Testis (tissue), 2 donors: ENCODE measurements at regions not wholly inside any gene's neighbourhood (a gene's known extent, or its start where the extent isn't known, plus 50 kb on each side); places are given as distances from the start of the nearest gene placed in this dataset.

Experiments
- DNase-seq: peaks from one replicate; pipeline ENCODE4 v3.0.0-alpha.2; 2019
- H3K27ac ChIP-seq, 2 donors: fragments of 200-600 bp; sonication (generic); one replicate each; pipeline ENCODE4 v1.5.1; 2019
- H3K27me3 ChIP-seq: fragments of 200-600 bp; sonication (generic); one replicate; pipeline ENCODE4 v1.5.1; 2019
- H3K36me3 ChIP-seq: fragments of 200-600 bp; sonication (generic); one replicate; pipeline ENCODE4 v1.5.1; 2017; ENCODE audit warnings: low read depth; ENCODE audit errors: missing control alignments
- H3K4me1 ChIP-seq: fragments of 200-600 bp; sonication (generic); one replicate; pipeline ENCODE4 v1.5.1; 2019
- H3K4me3 ChIP-seq, 2 donors: fragments of 200-600 bp; sonication (generic); one replicate each; pipeline ENCODE4 v1.5.1; 2017 to 2019
- H3K9me3 ChIP-seq: fragments of 200-600 bp; sonication (generic); one replicate; pipeline ENCODE4 v1.5.1; 2017
- CTCF ChIP-seq, 3 experiments: fragments of 450-650 bp in 2 of 3; fragments of 200-600 bp in 1 of 3; sonication (generic) in 1 of 3; IDR thresholded peaks; one replicate each; pipeline ENCODE4 v1.5.1; 2016 to 2019; ENCODE audit warnings: antibody characterized with exemption in 3 of 3, mild to moderate bottlenecking in 2 of 3, moderate library complexity in 1 of 3
- POLR2A ChIP-seq: fragments of 450-650 bp; IDR thresholded peaks from one replicate; pipeline ENCODE4 v1.6.1; 2017; ENCODE audit warnings: antibody characterized with exemption, mild to moderate bottlenecking, moderate library complexity
- WGBS, 2 donors: methylation state at CpG; one replicate each; pipeline ENCODE4 v1.1.5; 2018; 5-methylcytosine and 5-hydroxymethylcytosine counted together
- intact Hi-C: fragments of 100-400 bp; cut with DNase I; formaldehyde crosslinking; loops from one replicate; pipeline ENCODE4 v1.15.1; 2023; ENCODE audit warnings: low total_unique reads

GRCh38 chr21:16851054-16851453, 661.8 kb upstream of the CXADR start:
- Histone ChIP-seq H3K27ac (no peak overlapping the region), H3K9me3 (no peaks in the 10 kb centered on the region), H3K4me3 (no peak overlapping the region), H3K36me3 (no peaks in the 10 kb centered on the region), H3K4me1 (no peaks in the 10 kb centered on the region), H3K27me3 (no peaks in the 10 kb centered on the region)
- no peak for DNase-seq
- 92 to 97% methylated on average over 2 of the region's 2 CpGs for WGBS, 2 donors
- no peak for TF ChIP-seq CTCF (IDR thresholded peaks at IDR 0.05)
- TF ChIP-seq POLR2A = no peak
- intact Hi-C loops = no loop called here

- Histone ChIP-seq H3K27me3 (no peaks in the 10 kb centered on the region), H3K9me3 (no peaks in the 10 kb centered on the region), H3K4me3 (no peak overlapping the region), H3K4me1 (no peaks in the 10 kb centered on the region), H3K36me3 (no peaks in the 10 kb centered on the region), H3K27ac (no peak overlapping the region)
- intact Hi-C loops = no loop called here
- no peak for DNase-seq
- no peak for TF ChIP-seq CTCF (IDR thresholded peaks at IDR 0.05)
- TF ChIP-seq POLR2A = no peak
Observed at GRCh38 chr21:16855164-16855667, 657.6 kb upstream of the CXADR start.

GRCh38 chr21:16863362-16863905, 649.4 kb upstream of the CXADR start:
- no peak overlapping the region for H3K27ac ChIP-seq
- H3K4me3 ChIP-seq = no peak overlapping the region
- 93 to 100% methylated on average over 1 of the region's 1 CpG for WGBS, 2 donors
- H3K9me3 ChIP-seq = no peaks in the 10 kb centered on the region
- intact Hi-C loops = no loop called here
- H3K27me3 ChIP-seq = no peaks in the 10 kb centered on the region
- TF ChIP-seq CTCF (IDR thresholded peaks at IDR 0.05) = no peak
- TF ChIP-seq POLR2A = no peak
- no peak for DNase-seq
- no peaks in the 10 kb centered on the region for H3K4me1 ChIP-seq
- H3K36me3 ChIP-seq = no peaks in the 10 kb centered on the region

- Histone ChIP-seq H3K27me3 (no peaks in the 10 kb centered on the region), H3K4me1 (no peaks in the 10 kb centered on the region), H3K27ac (no peak overlapping the region), H3K36me3 (no peaks in the 10 kb centered on the region), H3K9me3 (no peaks in the 10 kb centered on the region), H3K4me3 (no peak overlapping the region)
- no peak for DNase-seq
- 93 to 94% methylated on average over 4 of the region's 4 CpGs for WGBS, 2 donors
- intact Hi-C loops = no loop called here
- TF ChIP-seq POLR2A (no peak), CTCF (IDR thresholded peaks at IDR 0.05) (no peak)
Observed at GRCh38 chr21:16863908-16864307, 648.9 kb upstream of the CXADR start.

GRCh38 chr21:16865632-16866031, 647.2 kb upstream of the CXADR start:
- no peaks in the 10 kb centered on the region for H3K4me1 ChIP-seq
- no peaks in the 10 kb centered on the region for H3K9me3 ChIP-seq
- intact Hi-C loops = no loop called here
- H3K36me3 ChIP-seq = no peaks in the 10 kb centered on the region
- H3K27ac ChIP-seq = no peak overlapping the region
- H3K4me3 ChIP-seq = no peak overlapping the region
- H3K27me3 ChIP-seq = no peaks in the 10 kb centered on the region
- no peak for DNase-seq
- no peak for TF ChIP-seq POLR2A
- no peak for TF ChIP-seq CTCF (IDR thresholded peaks at IDR 0.05)
